ENCODE measurements at regions not wholly inside any gene's neighbourhood (a gene's known extent, or its start where the extent isn't known, plus 50 kb on each side); places are given as distances from the start of the nearest gene placed in this dataset.
"Not testable (repeated sequence)": the region's sequence is repeated elsewhere in the genome, so short reads cannot be mapped to it uniquely, and the experiment has no call there.

DNA sequence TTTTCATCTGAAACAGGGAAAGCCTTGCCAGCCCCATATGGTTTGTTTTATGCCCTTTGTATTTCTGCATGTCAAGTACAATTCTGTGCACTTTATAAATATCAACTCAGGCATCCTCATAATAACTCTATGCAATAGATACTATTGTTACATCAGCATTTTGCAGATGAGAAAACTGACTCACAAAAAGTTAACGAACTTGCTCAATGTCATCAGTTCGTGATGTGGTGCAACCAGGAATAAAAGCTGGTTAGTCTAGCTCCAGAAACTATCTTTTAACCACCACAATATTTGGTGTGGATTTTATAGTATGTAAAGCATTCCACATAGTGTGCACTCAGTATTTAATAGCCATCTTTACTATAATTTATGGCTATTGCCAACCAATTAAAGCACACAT is 134.9 kb downstream of the MRPS30 start:
- no peak for DNase-seq

DNA sequence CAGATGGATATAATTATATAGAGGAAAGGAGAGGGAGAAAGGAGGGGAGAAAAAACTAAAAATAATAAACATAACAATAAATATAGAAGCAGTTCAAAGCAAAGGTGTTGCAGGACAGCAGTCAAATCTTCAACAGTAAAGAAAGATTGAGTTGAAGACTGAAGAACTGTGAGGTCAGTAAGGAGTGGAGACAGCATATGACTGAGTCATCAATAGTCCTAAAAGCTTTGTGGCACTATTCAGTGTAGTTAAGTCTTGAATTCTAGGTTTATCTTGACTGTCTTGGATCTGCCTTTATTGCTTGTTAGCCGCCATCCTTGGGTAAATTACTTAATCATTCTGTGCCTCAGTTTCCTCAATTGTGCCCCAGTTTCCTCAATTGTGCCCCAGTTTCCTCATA is 137.0 kb downstream of the MRPS30 start:
- DNase-seq: no peak

DNA sequence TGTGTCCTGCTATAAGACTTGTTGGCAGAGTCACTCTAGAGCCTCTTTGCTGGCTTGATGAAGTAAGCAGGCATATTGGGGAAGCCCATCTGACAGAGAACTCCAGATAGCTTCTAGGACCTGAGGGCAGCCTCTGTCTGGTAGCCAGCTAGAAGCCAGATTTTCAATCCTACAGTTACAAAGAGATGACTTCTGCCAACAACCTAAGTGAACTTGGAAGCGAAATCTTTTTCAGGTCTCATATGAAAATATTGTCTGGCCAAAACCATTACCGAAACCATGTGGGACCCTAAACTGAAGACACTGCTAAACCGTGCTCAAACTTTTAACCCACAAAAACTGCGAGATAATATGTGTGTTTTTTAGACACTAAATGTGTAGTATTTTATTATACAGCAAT is 140.9 kb downstream of the MRPS30 start:
- no peak for DNase-seq

DNA sequence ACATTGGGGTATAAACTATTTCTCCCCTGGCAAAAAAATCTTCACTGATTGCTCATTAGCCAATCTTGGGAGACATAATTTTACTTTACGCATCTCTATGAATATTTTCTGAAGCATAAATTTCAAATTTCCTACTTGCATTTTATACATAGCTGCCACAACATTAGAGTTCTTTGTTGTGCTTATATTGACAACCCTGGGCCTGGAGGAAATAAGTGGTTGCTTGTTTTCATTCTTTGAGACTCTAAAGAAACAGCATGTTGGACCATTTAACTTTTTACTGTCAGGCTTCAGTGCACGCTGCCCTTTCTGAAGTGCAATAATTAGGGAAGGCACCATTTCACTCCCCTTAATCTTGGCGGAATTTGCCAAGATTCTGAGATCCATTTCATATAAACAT is 142.6 kb downstream of the MRPS30 start:
- DNase-seq: no peak

DNA sequence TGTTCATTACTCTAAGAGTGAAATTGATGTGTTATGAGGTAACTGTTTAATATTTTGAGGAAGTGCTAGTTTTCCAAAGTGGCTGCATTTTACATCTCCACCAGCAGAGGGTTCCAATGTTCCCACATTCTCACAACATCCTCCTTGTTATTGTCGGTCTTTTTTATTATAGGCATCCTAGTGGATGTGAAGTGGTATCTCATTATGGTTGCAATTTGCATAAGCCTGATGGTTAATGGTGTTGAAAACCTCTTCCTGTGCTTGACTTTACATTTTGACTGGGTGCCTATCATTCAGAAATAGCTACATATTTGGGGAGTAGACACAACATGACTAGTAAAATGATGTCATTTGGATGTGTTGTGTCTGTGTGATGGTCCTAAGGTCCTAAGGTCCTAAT is 143.6 kb downstream of the MRPS30 start:
- DNase-seq: no peak

DNA sequence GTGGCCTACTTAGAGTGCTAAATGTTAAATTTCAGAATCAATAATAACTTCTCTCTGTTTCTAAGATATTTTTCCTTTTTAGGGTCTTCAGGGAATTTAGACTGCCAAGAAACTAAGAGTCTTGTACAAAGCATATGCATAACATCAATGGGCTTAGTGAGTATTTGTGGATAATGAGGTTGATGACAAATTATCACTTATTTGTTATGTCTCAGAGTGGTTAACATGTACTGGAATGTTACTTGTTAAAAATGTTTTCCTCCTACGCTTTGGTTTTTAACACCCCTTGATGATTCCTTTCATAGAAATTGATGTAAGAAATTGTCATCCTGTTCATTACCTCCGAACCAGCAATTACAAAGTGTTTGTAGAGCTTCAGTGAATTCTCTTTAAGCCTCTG is 144.3 kb downstream of the MRPS30 start:
- no peak for DNase-seq

DNA sequence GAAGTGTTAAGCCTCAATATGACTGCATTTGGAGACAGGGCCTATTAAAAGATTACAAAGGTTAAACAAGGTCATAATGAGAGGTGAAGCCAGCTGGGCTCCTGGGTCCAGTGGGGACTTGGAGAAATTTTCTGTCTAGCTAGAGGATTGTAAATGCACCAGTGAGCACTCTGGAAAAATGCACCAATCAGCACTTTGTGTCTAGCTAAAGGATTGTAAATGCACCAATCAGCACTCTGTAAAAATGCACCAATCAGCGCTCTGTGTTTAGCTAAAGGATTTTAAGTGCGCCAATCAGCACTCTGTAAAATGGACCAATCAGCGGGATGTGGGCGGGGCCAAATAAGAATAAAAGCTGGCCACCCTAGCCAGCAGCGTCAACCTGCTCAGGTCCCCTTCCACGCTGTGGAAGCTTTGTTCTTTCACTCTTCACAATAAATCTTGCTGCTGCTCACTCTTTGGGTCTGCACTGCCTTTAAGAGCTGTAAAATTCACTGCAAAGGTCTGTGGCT is 150.3 kb downstream of the MRPS30 start:
- not testable (repeated sequence) for DNase-seq

DNA sequence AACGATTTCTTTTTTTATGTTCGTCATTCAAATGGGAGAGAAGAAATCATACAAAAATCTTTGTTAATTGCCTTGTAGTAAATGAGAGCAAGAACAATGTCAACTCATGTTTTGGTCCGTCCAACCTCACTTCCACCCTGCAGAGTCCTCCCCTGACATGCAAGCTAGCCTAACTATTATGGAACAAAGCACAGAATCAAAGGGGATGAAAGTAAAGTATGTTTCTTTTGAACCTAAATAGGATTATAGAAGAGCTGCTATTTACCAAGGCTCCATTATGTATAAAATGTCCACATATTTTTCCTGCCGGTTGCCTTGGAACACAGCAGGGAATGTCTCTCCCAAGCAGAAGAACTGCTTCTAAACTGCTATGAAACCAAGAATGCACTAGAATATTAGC is 161.1 kb downstream of the MRPS30 start:
- DNase-seq: no peak

DNA sequence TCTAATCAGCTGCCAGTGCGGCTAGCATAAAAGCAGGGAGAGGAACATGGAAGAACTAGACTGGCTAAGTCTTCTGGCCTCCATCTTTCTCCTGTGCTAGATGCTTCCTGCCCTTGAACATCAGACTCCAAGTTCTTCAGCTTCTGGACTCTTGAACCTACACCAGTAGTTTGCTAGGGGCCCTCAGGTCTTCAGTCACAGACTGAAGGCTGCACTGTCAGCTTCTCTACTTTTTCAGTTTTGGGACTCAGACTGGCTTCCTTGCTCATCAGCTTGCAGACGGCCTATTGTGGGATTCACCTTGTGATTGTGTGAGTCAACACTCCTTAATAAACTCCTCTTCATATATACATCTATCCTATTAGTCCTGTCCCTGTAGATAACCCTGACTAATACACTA is 162.2 kb downstream of the MRPS30 start:
- DNase-seq: not testable (repeated sequence)

DNA sequence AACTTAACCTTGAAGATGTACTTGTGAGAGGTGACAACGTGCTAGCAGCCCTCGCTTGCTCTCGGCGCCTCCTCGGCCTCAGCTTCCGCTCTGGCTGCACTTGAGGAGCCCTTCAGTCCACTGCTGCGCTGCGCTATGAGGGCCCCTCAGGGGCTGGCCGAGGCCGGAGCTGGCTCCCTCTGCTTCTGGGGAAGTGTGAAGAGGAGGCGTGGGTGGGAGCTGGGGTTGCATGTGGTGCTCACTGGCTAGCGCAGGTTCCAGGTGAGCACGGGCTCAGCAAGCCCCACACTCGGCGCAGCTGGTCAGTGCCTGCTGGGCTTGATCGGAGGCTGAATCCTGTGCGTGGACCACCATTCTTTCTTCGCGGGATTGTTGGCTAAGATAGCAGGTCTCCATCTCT is 166.1 kb downstream of the MRPS30 start:
- DNase-seq: no peak

DNA sequence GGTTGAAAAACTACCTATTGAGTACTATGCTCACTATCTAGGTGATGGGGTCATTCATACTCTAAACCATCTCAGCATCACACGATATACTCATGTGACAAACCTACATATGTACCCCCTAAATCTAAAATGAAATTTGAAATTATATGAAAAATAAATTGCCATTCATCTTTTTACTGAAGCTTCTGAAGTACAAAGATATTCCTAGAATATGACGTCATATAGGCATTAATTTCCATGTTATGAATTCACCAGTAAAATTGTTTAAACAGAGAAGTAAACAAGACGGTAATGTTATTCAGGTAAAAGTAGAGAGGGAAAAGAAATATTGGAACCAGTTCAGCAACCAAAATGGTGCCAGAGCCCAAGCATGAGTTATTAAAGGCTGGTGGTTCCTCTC is 173.0 kb downstream of the MRPS30 start:
- no peak for DNase-seq

DNA sequence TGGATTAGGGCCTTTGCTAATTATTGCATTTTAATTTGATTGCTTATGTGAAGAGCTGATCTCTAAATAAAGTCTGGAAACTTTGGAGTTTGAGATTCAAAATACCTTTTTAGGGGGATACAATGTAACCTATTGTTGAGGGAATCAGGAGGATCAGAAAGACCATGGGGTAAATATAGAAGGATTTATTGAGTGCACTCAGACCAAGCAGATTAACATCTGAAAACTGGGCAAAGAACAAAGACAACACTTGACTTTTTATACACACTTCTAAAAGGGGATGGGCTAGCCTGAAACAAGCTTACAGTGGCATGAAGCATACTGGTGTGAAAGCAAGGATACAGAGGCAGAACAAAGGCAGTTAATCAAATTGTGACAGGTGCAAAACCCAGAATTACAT is 174.3 kb downstream of the MRPS30 start:
- DNase-seq: no peak

DNA sequence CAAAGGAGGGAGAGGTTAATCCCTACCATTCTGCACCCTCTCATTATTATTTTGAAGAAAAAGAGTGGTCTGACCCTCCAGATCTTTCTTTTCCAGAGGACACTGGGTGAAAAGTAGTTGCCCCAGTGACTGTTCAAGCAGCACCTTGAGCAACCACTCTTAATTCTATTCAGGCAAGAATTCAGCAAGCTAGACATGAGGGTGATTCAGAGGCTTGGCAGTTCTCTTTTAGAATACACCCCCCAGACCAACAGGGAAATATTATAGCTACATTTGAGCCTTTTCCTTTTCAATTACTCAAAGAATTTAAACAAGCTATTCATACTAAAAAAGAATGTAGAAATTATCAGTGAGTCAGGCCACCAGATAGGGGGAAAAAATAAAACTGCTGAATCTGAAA is 178.3 kb downstream of the MRPS30 start:
- no peak for DNase-seq

DNA sequence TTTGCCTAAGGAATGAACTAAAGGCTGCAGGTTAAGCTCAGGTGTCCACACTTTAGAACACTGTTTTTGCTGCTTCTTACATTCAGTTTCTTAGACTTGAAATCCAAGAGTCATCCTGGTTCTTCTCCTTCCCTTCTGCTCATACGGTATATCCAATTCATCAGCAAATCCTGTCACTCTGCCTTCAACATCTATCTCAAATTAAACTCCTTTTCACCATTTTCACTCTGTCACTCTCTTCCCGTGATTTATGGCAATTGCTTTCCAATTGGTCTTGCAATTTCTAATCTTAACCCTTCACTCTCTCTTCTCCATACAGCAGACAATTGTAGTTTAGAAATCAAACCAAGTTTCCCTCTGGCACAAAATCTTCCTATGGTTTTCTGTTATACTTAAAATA is 182.9 kb downstream of the MRPS30 start:
- no peak for DNase-seq

DNA sequence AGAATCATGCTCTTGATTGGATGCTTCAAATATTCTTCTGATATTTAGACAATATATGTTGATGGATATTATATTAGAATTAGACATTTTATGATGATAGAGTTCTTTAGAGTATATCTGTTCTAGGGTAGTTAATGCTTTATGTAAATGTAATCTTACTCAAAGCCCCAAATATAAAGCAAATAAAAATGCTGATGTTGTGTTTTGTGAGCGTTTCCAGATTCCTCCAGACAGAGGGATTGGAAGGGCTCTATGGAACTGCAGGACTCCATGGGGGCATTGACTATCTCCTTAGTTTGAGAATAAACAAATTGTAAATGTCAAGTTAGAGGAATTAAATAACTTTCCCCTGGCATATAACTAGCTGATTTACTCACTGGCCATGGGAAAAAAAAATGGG is 184.5 kb downstream of the MRPS30 start:
- DNase-seq: no peak

DNA sequence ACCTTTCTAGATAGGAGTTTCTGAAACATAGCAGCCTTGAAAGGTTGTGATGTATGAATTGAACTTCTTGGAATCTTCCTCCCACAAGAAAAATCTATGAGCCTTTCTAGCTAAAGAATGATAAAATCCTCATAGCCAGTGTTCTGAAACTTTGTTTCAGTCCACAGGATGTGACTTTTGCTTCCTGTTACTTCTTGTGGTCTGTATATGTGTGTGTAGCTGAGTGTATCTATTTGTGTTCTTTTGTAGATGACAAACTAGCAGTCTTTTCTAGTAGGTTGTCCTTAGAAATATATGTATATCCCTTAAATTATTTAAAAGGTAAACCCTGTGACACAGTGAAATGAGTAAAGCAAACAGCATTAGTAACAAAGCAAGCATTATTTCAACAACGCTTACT is 188.8 kb downstream of the MRPS30 start:
- no peak for DNase-seq

DNA sequence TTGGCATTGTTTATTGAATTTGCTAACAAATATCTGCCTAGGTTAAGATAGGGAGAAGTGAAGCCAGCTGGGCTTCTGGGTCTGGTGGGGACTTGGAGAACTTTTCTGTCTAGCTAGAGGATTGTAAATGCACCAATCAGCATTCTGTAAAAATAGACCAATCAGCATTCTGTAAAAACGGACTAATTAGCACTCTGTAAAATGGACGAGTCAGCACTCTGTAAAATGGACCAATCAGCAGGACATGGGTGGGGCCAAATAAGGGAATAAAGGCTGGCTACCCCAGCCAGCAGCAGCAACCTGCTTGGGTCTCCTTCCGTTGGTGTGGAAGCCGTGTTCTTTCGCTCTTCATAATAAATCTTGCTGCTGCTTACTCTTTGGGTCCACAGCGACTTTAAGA is 198.4 kb downstream of the MRPS30 start:
- not testable (repeated sequence) for DNase-seq

DNA sequence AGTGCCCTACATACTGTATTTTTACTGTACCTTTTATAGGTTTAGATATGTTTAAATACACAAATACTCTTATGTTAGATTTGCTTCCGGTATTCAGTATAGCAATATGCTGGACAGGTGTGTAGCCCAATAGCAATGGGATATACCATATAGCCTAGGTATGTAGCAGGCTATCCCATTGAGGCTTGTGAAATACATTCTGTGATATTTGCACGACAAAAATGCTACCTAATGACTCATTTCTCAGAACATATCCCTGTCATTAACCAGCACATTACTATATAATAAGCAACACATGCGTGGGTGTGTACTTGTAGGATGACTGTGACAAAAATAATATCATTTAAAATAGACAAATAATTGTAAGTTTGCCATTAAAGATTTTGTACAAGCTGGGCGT is 208.8 kb downstream of the MRPS30 start:
- no peak for DNase-seq

DNA sequence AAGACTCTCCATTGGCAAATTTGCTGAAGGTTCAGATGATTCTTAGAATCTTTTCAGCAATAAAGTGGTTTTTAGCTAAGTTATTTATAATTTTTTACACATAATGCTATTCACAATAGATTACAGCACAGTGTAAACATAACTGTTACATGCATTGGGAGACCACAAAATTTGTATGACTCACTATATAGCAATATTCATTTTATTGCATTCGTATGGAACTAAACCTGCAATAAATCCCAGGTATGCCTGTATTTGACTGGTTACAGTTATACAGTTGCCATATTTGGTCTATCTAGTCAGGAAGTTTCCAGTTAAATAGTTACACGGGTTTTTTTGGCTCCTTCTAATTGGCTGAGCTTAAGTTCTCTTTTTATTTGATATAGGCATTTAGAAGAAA is 220.8 kb downstream of the MRPS30 start:
- DNase-seq: no peak

DNA sequence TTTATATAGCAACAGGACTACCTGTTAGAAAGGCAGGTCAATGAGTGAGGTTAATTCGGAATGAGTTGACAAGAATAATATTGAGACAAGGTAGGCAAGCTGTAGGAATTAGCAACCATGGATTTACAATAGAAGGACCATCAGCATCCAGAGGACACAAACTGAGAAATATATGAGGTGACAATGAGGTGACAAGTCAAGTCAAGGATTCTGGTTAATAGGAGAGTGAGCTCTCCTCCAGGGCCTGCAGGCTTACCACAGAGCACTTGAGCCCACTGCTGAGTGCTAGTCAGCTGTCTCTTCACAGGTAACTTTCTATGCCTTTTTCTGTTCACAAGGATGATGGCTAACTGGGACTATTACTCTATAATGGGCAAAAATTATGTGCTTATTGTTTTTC is 227.2 kb downstream of the MRPS30 start:
- no peak for DNase-seq

DNA sequence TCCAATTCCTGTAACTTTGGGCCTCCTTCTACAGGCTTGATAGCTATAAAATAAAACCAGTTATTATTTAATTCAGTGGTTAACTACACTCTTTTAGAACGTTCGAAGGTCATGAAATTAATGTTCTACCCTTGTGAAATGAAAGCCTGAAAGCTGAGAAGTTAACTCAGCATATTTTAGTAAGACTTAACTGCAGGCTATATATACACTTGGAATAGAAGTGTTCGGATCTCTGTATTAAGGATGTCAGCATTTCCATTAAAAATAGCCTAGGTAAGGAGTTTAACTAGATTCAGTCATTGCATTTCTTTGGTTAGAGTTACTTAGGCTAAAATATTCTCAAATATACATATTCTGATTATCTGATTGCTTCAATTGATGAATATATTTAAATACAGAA is 229.2 kb downstream of the MRPS30 start:
- no peak for DNase-seq

DNA sequence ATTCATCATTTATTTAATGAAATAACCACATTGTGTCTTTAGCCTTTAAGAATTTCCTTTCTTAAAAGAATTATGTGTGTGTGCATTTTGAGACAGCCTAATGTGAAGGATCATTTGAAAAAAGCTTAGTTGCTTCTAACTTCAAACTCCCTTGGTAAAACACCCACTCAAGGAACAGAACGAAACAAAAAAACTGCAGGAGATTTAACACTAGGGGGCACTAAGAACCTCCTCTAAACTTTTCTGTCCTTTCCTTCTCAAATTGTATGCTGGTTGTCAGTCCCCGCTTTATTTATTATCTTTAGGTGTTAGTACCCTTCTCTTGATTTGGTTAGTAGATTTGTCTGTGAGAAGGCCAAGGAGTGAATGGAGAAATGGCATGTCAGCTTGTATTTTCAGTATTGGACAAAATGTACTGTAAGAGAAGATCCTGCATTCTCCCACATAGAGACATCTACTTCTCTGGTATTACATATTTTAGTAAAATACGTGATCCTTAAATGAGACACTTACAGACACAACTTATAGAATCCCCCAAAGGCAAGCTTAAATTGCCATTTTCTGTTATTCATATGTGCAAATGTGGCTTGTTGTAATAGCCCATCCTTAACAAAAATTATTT is 229.7 kb downstream of the MRPS30 start:
- DNase-seq: no peak

DNA sequence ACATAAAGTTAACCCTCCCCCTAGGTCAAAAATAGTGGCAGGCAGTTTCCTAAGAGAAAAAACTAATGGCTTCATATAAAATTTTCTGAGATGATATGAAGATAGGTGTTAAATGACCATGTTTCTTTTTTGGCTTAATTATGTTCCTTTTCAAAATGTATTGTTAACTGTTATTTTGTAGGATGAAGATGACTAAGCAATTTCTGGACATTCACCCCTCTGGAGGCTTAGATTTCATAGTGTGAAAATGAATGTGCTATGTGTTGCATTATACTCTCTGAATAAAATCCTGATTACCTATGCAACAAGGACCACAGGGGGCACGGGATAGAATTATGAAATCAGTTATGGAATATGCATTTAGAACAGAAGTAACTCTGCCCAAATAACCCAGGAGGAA is 233.5 kb downstream of the MRPS30 start:
- DNase-seq: no peak

DNA sequence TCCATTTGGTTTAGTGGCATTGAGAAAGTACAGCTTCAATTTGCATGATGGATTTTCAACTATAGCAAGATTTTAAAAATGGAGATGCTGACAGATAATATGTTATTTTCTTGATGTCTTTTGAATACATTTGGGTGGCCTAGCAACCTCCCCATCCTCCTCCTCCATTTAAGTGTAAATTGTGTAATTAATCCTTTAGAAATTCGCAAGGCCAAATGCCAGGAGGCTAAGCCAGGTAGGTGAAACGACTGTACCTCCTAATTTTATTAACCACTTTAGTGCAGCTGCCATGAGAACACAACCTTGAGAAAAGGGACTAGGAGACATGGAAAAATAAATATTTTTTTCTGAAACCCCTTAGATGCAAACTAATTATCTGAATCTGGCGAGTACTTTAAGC is 248.8 kb downstream of the MRPS30 start:
- no peak for DNase-seq

DNA sequence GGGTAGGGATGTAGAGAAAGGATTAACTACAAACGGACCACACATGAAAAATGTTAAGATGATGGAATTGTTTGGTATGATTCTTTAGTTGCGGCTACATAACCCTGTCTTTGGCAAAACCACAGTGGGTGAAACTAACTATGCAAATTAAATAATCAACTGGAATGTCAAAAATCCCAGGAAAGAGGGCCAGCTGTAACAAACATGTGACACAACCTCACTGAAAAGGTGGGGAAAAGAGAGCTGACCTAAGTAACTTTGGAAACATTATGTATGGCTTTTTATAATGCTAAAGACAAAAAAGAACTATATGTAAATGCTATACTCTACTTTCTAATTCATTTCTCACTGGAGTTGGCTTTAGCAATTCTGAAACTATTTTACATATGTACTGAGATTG is 252.0 kb downstream of the MRPS30 start:
- DNase-seq: no peak

DNA sequence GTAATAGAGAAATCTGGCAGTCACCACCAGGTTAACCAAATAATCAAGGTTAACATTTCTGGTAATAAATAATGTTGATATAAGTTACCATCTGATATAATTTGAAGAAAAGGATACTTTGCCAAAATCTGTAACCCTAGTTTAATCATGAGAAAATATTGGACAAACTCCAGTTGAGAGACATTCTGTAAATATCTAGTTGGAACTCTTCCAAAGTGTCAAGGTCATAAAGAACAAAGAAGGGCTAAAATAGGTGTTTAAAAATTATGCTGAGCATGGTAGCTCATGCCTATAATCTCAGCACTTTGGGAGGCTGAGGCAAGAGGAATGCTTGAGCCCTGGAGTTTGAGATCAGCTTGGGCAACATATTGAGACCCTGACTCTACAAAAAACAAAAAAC is 253.3 kb downstream of the MRPS30 start:
- DNase-seq: no peak

Data from stimulated activated CD8-positive, alpha-beta memory T cell treated with anti-CD3 and anti-CD28 coated beads, Interleukin-4, amount 100 ng/mL, for 48 hours (primary cell).